Globus pallidus (tissue), 1 donor: ENCODE measurements at regions not wholly inside any gene's neighbourhood (a gene's known extent, or its start where the extent isn't known, plus 50 kb on each side); places are given as distances from the start of the nearest gene placed in this dataset.
"Not testable (repeated sequence)": the region's sequence is repeated elsewhere in the genome, so short reads cannot be mapped to it uniquely, and the experiment has no call there.

Source experiments
- DNase-seq: peaks from one replicate; pipeline ENCODE4 v3.0.0-alpha.2; 2015; ENCODE audit warnings: low spot score

DNA sequence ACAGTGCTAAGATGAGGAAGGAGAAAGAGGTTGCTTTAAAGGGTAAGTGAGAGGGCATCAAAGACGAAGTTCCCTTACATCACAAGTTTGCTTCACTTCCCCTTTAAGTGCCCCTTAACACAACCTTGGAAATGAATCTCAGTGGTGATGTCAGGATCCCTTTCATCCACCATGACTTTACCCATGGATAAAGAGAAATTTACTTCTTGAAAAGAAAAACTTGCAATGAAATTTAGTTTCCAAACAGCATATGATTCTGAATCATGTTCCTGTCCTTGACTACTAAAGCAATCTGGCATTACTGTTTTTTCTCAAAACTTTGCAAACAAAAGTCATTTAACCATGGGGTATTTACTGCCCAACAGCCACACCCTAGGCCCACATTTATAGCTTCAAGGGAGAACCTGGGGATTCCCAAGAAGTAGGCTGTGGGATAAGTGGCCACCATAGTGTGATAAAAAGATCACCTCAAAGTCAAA lies 135.9 kb downstream of the ITGB8 start:
- no peak for DNase-seq

DNA sequence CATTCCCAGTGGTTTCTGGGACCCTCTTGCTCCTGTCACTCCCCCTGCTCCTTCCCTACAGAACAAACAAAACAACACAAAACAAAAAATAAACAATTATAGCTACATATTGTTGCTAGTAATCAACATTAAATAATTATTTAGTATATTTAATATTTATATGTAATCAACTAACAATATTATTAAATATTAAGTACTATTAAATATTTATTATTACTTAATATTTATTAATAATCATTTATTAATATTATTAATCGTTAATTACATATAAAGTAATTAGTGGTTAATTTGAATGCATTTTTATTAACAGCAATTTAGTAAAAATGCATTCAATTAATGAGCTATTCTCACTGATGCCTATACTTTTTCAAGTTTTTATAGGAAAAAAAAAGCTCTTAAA lies 139.4 kb downstream of the ITGB8 start:
- no peak for DNase-seq

DNA sequence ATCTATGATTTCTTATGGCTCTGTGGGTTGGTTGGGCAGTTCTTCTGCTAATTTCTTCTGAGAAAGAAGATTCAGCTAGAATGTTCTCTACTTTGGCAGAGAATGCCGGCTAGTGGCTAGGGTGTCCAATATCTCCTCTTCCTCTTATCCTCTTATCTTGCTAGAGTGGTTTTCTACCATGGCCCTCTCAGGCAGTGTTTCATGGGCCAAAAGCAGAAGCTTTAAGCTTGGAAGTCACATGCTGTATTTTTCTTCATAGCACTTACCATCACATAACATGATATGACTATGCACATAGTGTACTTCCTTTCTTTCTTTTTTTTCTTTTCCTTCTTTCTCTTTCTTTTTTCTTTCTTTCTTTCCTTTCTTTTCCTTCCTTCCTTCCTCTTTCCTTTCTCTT lies 140.0 kb downstream of the ITGB8 start:
- DNase-seq, result peak; percentile 1

DNA sequence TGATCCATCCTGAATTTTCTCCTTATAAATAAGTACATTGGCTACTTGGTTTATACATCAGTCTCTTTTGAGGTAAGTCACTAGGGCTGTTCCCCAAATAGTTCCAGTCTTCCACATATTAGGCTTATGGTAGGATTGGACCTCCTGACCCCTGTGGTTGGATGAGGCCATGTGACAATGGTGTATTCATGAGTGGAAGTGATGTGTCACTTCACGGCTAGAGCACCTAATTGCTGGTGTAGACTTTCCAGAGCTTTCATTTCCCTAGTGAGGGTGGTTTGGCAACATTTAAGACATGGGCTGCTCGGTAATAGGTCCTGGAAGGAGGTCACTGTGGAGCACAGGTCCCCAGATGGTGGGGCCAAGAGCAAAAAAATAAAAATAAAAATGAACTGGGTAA lies 141.2 kb upstream of the ABCB5 start:
- DNase-seq, result no peak

DNA sequence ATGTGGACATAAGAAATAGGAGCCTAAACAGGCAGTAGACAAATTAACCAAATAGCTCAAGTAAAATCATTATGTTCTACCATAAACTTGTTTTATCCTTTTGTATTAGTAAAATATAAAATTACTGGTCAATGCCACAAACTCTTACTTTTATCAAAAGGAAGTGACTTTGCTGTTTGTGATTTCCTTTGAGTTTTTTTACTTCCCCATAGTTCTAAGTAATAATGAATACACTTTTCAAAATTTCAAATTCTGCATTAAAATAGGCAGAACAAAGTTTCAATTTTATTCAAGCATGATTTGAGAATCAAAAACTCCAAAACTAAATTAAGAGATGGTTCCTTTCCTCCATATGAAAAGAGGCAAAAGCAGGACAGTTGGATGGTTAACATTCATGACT lies 139.7 kb upstream of the ABCB5 start:
- DNase-seq, result no peak

DNA sequence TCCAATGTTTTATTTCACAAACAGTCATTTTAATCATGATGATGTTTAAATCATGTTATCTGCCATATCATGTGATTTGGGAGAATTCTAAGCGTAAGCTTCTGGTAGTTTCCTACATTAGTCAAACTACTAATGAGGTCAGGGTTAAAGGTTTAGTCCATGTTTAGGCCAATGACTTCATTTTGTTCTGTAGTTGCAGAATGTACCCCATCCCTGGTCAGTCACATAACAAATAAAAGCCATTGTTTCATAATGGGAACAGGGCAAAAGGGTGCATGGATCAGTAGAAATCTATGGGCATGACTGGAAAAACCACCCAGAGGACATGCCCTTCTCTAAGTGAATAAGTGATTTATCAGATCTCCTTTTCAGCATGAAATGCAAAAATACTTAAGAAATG lies 138.4 kb upstream of the ABCB5 start:
- no peak for DNase-seq

DNA sequence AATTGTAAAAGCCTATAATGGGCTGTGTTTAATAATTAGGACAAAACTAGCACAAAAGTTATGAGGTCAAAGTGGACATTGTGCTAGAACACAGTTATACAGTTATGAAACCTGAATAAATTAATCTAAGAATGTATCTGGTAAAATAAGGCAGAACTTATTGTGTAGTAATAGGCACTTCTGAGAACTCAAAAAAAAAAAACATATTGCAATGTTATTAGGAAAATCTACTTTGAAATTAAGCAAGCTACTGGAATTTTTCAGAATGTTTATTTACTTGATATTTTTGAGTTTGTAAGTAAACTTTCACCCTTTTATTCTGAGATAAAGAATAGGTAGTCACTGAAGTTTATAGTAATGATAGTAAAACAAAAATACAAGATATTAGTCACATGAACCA lies 135.8 kb upstream of the ABCB5 start:
- no peak for DNase-seq

DNA sequence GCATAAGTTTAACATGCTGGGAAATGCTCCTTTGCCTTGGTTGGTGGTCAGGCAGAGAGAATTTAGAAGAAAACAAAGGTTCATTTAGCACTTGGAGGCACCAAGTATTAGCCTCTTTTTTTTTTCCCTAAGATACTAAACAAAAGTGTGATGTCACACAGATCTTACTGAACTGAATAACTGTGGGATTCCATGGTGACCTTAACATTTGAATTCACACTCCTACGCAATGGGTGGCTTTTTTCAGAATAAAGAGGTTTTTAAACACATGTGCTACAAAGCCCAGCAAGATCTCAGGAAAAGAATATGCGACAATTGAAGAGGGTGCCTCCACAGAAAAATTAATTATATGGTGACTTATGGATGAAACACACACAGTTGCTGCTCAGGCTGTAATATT lies 133.4 kb upstream of the ABCB5 start:
- no peak for DNase-seq

DNA sequence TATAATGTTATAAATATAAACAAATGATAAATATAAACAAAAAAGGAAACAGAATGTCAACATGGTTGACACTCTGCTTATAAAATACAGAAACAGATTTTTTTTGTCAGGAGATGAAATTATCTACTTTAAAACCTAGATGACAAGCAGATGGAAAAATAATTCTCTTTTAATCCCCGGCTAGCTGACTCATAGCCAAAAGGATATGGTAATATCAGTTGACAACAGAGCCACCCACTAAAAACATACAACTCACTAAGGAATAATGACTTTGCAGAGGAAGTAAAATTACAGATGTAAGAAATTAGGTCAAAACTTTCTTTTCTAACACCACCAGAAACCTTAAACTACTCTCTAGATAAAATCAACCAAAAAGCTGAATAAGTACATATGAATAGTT lies 131.1 kb upstream of the ABCB5 start:
- DNase-seq, result no peak

DNA sequence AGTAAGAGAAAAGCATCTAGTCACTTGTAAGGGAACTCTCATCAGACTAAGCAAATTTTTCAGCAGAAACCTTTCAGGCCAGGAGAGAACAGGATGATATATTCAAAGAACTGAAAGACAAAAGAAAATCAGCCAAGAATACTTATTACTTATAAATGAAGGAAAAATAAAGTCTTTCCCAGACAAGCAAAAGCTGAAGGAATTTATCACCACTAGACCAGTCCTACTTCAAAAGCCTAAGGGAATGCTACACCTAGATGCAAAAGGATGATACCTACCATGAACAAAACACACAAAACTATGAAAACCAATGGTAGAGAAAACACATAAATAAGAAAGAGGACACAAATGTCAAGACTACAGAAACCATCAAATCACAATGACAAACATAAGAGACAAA lies 126.6 kb upstream of the ABCB5 start:
- no peak for DNase-seq

DNA sequence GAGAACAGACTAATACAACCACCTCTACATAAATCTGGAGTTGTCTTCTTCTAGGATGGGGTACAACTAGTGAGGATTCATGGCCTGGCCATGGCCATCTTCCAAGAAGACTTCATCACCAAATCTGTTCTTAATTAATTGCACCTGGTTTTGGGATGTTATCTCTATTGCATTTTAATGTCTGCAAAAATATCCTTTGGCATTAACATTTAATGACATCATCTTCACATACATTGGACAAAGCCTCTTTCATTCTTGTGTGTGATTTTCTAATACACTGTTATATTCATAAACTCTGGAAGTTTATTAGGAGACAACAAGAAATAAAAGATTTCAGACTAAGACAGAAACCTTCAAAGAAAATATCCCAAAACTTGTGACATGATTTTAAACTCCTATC lies 124.2 kb upstream of the ABCB5 start:
- no peak for DNase-seq

DNA sequence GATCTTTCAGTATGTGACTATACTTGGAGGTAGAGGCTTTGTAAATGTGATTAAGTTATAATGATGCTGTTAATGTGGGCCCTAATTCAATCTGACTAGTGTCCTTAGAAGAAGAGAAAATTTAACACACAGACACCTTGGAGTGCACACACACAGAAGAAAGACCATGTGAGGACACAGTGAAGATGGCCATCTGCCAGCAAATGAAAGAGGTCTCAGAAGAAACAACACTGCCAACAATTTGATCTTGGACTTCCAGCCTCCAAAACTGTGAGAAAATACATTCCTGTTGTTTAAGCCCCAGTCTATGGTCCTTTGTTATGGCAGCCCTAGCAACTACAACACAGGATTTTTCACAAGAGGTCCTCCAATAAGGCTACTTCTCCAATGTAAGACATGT lies 120.9 kb upstream of the ABCB5 start:
- no peak for DNase-seq

DNA sequence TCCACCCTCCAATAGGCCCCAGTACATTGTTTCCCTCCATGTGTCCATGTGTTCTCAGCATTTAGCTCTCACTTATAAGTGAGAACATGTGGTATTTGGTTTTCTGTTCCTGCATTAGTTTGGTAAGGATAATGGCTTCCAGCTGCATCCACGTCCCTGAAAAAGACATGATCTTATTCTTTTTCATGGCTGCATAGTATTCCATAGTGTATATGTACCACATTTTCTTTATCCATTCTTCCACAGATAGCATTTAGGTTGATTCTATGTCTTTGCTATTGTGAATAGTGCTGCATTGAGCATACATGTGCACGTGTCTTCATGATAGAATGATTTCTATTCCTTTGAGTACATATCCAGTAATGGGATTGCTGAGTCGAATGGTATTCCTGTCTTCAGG lies 114.0 kb upstream of the ABCB5 start:
- DNase-seq, result not testable (repeated sequence)

DNA sequence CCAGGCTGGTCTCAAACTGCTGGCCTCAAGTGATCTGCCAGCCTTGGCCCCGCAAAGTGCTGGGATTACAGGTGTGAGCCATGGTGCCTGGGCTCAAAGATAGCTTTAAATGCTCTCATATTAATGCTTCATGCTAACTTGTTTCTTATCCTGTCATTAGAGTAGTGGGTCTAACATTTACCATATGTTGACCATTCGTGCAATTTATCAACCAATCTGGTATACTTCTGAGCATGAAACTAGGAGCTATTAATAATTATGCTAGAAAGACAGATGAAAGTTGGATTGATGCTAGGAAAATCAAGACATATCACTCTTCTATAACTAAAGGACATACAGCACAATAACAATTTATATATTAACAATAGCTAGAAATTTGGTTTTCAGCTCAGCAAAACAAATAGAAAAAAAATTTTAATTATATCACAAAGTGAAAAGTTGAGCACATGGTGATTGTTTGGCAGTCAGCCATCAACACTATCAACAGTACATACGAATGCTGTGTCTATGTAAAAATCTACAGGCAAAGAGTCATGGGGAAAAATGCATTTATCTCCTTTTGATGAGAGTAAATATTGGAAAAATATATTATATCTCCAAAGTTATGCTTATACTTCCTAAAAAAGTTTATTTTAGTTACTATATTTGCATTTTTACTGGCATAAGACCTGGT lies 112.1 kb upstream of the ABCB5 start:
- no peak for DNase-seq

DNA sequence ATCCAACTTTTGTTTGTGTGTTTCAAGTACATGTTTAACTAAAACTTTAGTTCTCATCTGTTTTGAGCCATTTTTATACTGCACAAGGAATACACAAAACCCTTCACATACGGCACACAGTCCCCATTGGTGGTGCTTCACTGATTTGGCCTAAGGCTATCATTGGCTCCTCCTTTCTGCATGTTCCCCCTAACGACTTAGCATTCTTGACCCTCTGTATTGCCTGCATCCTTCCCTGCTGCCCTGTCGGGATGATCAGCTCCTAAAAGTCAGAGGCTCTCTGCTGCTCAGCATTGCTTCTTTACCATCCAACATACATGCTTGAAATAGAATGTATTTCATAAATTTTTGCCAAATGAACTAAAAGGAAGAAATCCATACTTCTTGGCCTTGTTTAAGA lies 111.4 kb upstream of the ABCB5 start:
- DNase-seq, result no peak

DNA sequence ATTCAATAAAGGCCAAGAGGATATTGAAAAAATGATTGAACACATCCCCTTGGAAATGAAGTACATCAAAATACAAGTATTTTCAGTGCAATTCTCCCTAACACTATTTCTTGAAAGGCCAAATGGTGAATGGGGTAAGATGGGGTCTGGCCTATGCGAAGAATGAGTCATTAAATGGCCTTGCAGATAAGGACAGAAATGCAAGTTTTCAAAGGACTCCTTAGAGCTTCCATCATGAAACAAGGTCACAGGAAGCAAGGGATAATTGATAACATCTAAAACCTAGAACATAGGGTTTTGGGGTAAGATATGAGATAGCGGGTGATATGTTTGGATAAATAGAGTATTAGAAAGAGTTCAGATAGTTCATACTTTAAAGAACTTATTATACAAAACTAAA lies 109.3 kb upstream of the ABCB5 start:
- DNase-seq, result no peak

DNA sequence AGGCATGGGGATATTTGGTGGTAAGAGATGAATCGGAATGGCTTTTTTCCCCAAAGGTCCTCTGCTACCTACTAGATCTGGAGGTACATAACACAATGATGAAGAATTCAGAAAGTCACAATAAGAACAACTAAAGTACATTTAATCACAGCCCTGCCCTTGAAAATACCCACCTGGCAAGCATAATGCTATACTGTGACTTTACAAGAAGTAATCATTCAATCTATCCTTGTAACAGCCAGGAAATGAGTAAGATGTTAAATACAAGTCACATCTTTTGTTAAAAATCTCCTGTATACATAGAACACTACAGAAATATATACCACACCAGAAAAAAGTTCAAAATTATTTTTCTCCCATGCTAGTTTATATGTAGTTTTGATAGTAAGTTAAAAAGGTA lies 108.3 kb upstream of the ABCB5 start:
- DNase-seq, result no peak

DNA sequence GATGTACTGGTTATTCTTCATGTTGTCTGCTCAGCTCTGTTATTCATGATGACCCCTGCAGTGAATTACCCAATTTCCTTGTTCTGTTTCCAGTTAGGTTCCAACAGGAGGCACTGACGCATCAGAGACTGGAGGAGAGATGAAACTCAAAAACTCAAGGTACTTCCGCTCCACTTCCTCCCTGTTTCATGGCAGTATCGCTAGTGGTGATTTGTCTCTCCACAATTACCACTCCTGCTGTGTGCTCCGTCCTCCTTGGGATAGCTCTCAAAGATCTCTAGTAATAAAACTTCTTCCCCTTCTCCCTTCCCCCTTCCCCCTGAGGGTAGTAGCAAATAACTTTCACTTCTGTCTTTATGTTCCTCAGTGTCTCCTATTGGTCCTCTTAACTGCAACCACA lies 107.4 kb upstream of the ABCB5 start:
- peak; percentile 19 for DNase-seq

DNA sequence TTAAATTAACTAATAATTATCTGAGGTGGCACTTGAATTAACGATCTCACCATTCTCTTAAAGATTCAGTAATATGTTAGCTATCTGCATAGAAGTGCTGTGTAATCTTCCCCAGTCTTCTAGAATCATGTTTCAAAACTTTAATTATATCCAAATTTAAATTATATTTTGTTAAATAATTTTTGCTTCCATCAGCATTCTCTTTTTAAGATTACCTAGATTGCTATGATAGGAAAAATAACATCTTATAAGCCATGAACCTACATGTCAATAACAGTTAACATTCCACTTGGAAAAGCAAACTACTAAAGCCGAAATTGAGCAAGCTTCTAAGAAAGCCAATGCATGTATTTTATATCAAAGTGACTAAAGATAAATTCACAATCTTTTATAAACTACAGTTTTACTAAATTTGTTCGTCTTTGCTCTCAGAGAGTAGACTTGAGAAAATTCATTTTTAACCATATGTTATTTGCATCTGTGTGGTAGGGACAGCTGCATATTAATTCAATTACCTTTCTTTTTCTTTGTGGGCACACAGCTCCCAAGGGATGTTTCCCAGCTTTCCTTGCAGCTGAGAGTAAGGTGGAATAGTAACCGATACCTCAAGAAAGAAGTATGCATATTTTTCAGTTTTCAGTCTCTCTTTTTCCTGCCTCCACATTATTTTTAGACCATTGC lies 105.4 kb upstream of the ABCB5 start:
- no peak for DNase-seq

DNA sequence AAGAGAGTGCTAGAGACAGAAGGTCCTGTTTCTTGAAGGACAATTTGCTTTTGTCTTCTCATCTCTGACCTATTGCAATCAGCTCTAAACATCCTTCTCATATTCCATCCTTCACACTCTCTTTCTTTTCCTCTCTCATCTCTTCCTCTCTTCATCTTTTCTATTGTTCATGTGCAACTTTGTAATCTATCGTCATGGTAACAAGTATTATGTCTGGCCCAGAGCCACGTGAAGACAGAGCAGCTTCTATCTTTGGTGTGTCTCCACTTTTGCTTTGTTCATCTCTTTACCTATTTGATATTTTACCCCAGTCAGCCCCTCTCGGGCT lies 104.9 kb upstream of the ABCB5 start:
- no peak for DNase-seq

DNA sequence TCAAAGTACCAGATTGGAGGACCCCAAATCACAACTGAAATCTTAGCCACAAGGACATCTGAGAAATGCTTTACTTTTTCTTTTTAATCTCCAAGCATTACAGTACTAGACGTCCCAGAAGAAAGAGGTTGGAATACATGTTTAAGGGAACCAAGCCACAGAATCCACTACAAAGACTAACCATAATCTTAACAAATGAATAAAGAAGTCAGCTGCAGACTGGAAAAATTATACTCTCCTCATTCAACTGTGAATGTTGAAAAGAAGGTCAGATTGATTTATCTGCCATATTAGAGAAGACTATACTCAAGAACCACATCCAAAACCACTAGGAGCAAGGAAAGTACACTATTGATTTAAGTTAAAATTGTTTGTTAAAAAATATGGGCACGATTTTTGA lies 102.1 kb upstream of the ABCB5 start:
- DNase-seq, result no peak

DNA sequence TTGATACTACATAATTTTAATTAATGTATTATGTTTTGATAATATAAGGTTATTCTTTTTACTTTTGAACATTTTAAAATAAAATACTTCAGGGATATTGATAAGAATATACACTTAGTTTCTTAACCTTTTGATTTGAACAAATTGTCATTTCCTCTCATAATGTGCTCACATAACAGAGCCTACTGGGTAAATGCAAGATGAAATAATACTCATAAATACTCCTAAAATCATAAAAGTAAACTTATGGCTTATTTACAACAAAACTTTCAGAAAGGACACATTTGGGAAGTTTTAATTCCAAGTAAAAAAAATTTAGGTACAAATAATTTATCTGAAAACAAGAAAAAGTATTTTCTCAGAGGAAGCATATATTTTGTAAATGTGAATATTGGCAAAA lies 101.6 kb upstream of the ABCB5 start:
- no peak for DNase-seq

DNA sequence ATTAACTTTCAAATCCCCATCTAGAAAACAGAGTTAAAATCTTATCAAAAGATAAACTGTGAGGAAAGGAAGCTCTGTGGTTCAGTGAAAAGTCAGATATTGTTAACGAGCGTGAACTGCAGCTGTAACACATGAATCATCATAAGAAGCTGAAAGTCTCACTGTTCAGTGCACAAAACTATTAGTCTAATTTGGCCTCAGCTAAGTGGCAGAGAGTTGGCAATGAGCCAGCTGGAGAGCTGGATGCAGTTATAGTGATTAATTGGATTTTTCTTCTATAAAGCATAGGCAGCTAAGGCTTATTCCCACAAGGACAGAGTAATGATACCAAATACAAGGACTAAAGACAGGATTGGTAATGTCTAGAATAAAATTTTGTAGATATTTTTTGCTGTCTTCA lies 101.1 kb upstream of the ABCB5 start:
- DNase-seq, result peak; percentile 63

DNA sequence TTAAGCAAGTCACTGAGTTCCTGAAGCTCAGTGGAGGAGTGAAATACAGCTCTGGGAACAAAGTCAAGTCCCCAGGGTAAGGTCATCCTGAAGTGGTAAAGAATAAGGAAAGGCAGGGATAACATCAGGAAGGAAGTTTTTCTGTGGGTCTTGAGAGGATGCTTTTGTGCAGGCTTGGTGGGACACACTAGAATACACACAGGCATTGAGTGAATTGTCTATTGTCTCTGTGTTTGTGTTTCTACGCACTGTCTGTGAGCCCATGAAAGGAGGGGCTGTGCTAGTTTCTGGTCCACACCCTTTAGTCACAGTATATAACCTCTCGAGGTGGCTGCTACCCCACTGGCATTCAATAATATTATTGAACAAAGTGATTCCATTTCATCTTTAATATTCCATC lies 95.8 kb upstream of the ABCB5 start:
- peak; percentile 72 for DNase-seq
